Sigmoid colon (tissue), 4 donors: ENCODE measurements at regions not wholly inside any gene's neighbourhood (a gene's known extent, or its start where the extent isn't known, plus 50 kb on each side); places are given as distances from the start of the nearest gene placed in this dataset.

Experiments used
- EP300 ChIP-seq, 4 donors: sonication (generic); formaldehyde crosslinking; IDR thresholded peaks; one replicate each; pipeline ENCODE4 v1.6.1; 2017; ENCODE audit warnings: antibody characterized with exemption in 4 of 4
- POLR2A ChIP-seq, 2 donors: fragments of 450-650 bp; IDR thresholded peaks; one replicate each; pipeline ENCODE4 v1.6.1; 2016; ENCODE audit warnings: antibody characterized with exemption in 2 of 2, mild to moderate bottlenecking in 2 of 2, moderate library complexity in 2 of 2
- POLR2AphosphoS5 ChIP-seq, 4 donors: sonication (generic); formaldehyde crosslinking; IDR thresholded peaks; one replicate each; pipeline ENCODE4 v1.6.1; 2017; ENCODE audit warnings: antibody characterized with exemption in 4 of 4
- TF ChIP-seq, protein P1 (sequence below), 4 experiments: fragments of 450-650 bp in 3 of 4; fragments of 200-600 bp in 1 of 4; IDR thresholded peaks; one replicate each; pipeline ENCODE4 v1.5.1; 2016 to 2019; ENCODE audit warnings: antibody characterized with exemption in 4 of 4, mild to moderate bottlenecking in 3 of 4, moderate library complexity in 2 of 4

DNA sequence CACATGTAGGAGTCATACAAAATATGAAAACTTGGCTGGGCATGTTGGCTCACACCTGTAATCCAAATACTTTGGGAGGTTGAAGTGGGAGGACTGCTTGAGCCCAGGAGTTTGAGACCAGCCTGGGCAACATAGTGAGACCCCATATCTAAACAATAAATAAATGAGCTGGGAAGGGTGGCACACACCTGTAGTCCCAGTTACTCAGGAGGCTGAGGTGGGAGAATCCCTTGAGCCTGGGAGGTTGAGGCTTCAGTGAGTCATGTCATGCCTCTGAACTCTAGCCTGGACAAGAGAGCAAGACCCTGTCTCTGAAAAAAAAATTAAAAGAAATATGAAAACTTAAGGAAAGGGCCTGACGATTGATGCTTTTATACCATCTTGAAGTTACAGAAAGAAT is 112.4 kb upstream of the RAI14 start:
- TF ChIP-seq, protein P1, sequence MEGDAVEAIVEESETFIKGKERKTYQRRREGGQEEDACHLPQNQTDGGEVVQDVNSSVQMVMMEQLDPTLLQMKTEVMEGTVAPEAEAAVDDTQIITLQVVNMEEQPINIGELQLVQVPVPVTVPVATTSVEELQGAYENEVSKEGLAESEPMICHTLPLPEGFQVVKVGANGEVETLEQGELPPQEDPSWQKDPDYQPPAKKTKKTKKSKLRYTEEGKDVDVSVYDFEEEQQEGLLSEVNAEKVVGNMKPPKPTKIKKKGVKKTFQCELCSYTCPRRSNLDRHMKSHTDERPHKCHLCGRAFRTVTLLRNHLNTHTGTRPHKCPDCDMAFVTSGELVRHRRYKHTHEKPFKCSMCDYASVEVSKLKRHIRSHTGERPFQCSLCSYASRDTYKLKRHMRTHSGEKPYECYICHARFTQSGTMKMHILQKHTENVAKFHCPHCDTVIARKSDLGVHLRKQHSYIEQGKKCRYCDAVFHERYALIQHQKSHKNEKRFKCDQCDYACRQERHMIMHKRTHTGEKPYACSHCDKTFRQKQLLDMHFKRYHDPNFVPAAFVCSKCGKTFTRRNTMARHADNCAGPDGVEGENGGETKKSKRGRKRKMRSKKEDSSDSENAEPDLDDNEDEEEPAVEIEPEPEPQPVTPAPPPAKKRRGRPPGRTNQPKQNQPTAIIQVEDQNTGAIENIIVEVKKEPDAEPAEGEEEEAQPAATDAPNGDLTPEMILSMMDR (IDR thresholded peaks at IDR 0.05): no peak
- TF ChIP-seq POLR2A (IDR thresholded peaks at IDR 0.05) (no peak), POLR2AphosphoS5 (IDR thresholded peaks at IDR 0.05) (no peak), EP300 (IDR thresholded peaks at IDR 0.05) (no peak)
